ENCODE measurements at regions not wholly inside any gene's neighbourhood (a gene's known extent, or its start where the extent isn't known, plus 50 kb on each side); places are given as distances from the start of the nearest gene placed in this dataset.

GRCh38 chr3:178048768-178049167 is 487.5 kb upstream of the KCNMB2 start:
- DNase-seq (ENCODE audit: low read depth in 2 of 2) = no peak

- DNase-seq (ENCODE audit: low read depth in 2 of 2) = no peak
These were observed 481.8 kb upstream of the KCNMB2 start for GRCh38 chr3:178054471-178054870.

- DNase-seq (ENCODE audit: low read depth in 2 of 2) = no peak
These were observed 480.3 kb upstream of the KCNMB2 start for GRCh38 chr3:178055939-178056338.

GRCh38 chr3:178056868-178057267 is 479.4 kb upstream of the KCNMB2 start:
- DNase-seq (ENCODE audit: low read depth in 2 of 2) = no peak

- no peak for DNase-seq (ENCODE audit: low read depth in 2 of 2)
These were observed 477.6 kb upstream of the KCNMB2 start for GRCh38 chr3:178058629-178059028.

- no peak for DNase-seq (ENCODE audit: low read depth in 2 of 2)
These were observed 477.1 kb upstream of the KCNMB2 start for GRCh38 chr3:178059119-178059518.

- DNase-seq (ENCODE audit: low read depth in 2 of 2) = no peak
These were observed 476.4 kb upstream of the KCNMB2 start for GRCh38 chr3:178059836-178060235.

GRCh38 chr3:178060407-178060806 is 475.8 kb upstream of the KCNMB2 start:
- no peak for DNase-seq (ENCODE audit: low read depth in 2 of 2)

- no peak for DNase-seq (ENCODE audit: low read depth in 2 of 2)
These were observed 474.1 kb upstream of the KCNMB2 start for GRCh38 chr3:178062126-178062525.

- DNase-seq (ENCODE audit: low read depth in 2 of 2) = no peak
These were observed 472.8 kb upstream of the KCNMB2 start for GRCh38 chr3:178063461-178063860.

- DNase-seq (ENCODE audit: low read depth in 2 of 2) = no peak
These were observed 468.5 kb upstream of the KCNMB2 start for GRCh38 chr3:178067721-178068120.

GRCh38 chr3:178072391-178073305 is 463.6 kb upstream of the KCNMB2 start:
- DNase-seq (ENCODE audit: low read depth in 2 of 2) = no peak

- no peak for DNase-seq (ENCODE audit: low read depth in 2 of 2)
These were observed 462.9 kb upstream of the KCNMB2 start for GRCh38 chr3:178073366-178073765.

GRCh38 chr3:178075344-178075743 is 460.9 kb upstream of the KCNMB2 start:
- no peak for DNase-seq (ENCODE audit: low read depth in 2 of 2)

- no peak for DNase-seq (ENCODE audit: low read depth in 2 of 2)
These were observed 457.3 kb upstream of the KCNMB2 start for GRCh38 chr3:178078953-178079352.

GRCh38 chr3:178079966-178080365 is 456.3 kb upstream of the KCNMB2 start:
- DNase-seq (ENCODE audit: low read depth in 2 of 2) = no peak

- DNase-seq (ENCODE audit: low read depth in 2 of 2) = no peak
These were observed 453.8 kb upstream of the KCNMB2 start for GRCh38 chr3:178082326-178082906.

- DNase-seq (ENCODE audit: low read depth in 2 of 2) = no peak
These were observed 452.1 kb upstream of the KCNMB2 start for GRCh38 chr3:178083906-178084866.

- no peak for DNase-seq (ENCODE audit: low read depth in 2 of 2)
These were observed 451.1 kb upstream of the KCNMB2 start for GRCh38 chr3:178084938-178085816.

GRCh38 chr3:178085817-178086123 is 450.5 kb upstream of the KCNMB2 start:
- no peak for DNase-seq (ENCODE audit: low read depth in 2 of 2)

GRCh38 chr3:178086144-178086825 is 450.0 kb upstream of the KCNMB2 start:
- no peak for DNase-seq (ENCODE audit: low read depth in 2 of 2)

Measured in stimulated activated CD8-positive, alpha-beta memory T cell treated with anti-CD3 and anti-CD28 coated beads, Interleukin-7, amount 100 ng/mL, for 1 hour (primary cell).